Ishikawa (cell line): ENCODE measurements at regions not wholly inside any gene's neighbourhood (a gene's known extent, or its start where the extent isn't known, plus 50 kb on each side); places are given as distances from the start of the nearest gene placed in this dataset.

ENCODE experiments used
- CEBPB ChIP-seq: IDR thresholded peaks from 2 replicates; pipeline ENCODE4 v1.6.1; 2012
- CREB1 ChIP-seq: IDR thresholded peaks from 2 replicates; pipeline ENCODE4 v1.6.1; 2012; ENCODE audit warnings: low read depth
- EGR1 ChIP-seq: IDR thresholded peaks from 2 replicates; pipeline ENCODE4 v1.6.1; 2012
- EP300 ChIP-seq: IDR thresholded peaks from 2 replicates; pipeline ENCODE4 v1.6.1; 2012; ENCODE audit warnings: borderline replicate concordance
- FOXM1 ChIP-seq: IDR thresholded peaks from 2 replicates; pipeline ENCODE4 v1.6.1; 2012; ENCODE audit warnings: low read depth, borderline replicate concordance
- MAX ChIP-seq: IDR thresholded peaks from 2 replicates; pipeline ENCODE4 v1.6.1; 2012
- NFIC ChIP-seq: IDR thresholded peaks from 2 replicates; pipeline ENCODE4 v1.6.1; 2012
- RAD21 ChIP-seq: IDR thresholded peaks from 2 replicates; pipeline ENCODE4 v1.6.1; 2012; ENCODE audit warnings: low read depth
- REST ChIP-seq: IDR thresholded peaks from 2 replicates; pipeline ENCODE4 v1.6.1; 2012; ENCODE audit warnings: low read depth, mild to moderate bottlenecking
- TAF1 ChIP-seq: IDR thresholded peaks from 2 replicates; pipeline ENCODE4 v1.6.1; 2012; ENCODE audit warnings: low read depth, mild to moderate bottlenecking
- TCF12 ChIP-seq: IDR thresholded peaks from 2 replicates; pipeline ENCODE4 v1.6.1; 2012; ENCODE audit warnings: low read depth
- TEAD4 ChIP-seq: IDR thresholded peaks from 2 replicates; pipeline ENCODE4 v1.6.1; 2012
- USF1 ChIP-seq: IDR thresholded peaks from 2 replicates; pipeline ENCODE4 v1.6.1; 2012
- YY1 ChIP-seq: IDR thresholded peaks from 2 replicates; pipeline ENCODE4 v1.6.1; 2012; ENCODE audit warnings: low read depth
- ZBTB7A ChIP-seq: IDR thresholded peaks from 2 replicates; pipeline ENCODE4 v1.6.1; 2012; ENCODE audit warnings: low read depth

- no peak for TF ChIP-seq MAX
- no peak for TF ChIP-seq YY1
- no peak for TF ChIP-seq TAF1
- TF ChIP-seq USF1: no peak
- TF ChIP-seq ZBTB7A: no peak
- no peak for TF ChIP-seq EP300
- no peak for TF ChIP-seq EGR1
- no peak for TF ChIP-seq CEBPB
- TF ChIP-seq RAD21: no peak
- TF ChIP-seq FOXM1: no peak
- TF ChIP-seq TEAD4: no peak
- TF ChIP-seq NFIC: no peak
- TF ChIP-seq REST: no peak
- no peak for TF ChIP-seq TCF12
- TF ChIP-seq CREB1: no peak
These were observed 362.0 kb upstream of the ADARB2 start for GRCh38 chr10:2099321-2099720.

GRCh38 chr10:2097937-2098336 lies 360.6 kb upstream of the ADARB2 start:
- TF ChIP-seq CREB1 (no peak), EGR1 (no peak), YY1 (no peak), RAD21 (no peak), TCF12 (no peak), TEAD4 (no peak), REST (no peak), USF1 (no peak), NFIC (no peak), FOXM1 (no peak), CEBPB (no peak), EP300 (no peak), ZBTB7A (no peak), TAF1 (no peak), MAX (no peak)

- TF ChIP-seq RAD21 (no peak), TAF1 (no peak), MAX (no peak), EGR1 (no peak), USF1 (no peak), CEBPB (no peak), REST (no peak), NFIC (no peak), TCF12 (no peak), CREB1 (no peak), YY1 (no peak), EP300 (no peak), TEAD4 (no peak), FOXM1 (no peak), ZBTB7A (no peak)
These were observed 356.8 kb upstream of the ADARB2 start for GRCh38 chr10:2094171-2094570.

- TF ChIP-seq FOXM1 (no peak), EGR1 (no peak), USF1 (no peak), ZBTB7A (no peak), TCF12 (no peak), REST (no peak), RAD21 (no peak)
These were observed 346.3 kb upstream of the ADARB2 start for GRCh38 chr10:2083591-2083990.
